ENCODE measurements at regions not wholly inside any gene's neighbourhood (a gene's known extent, or its start where the extent isn't known, plus 50 kb on each side); places are given as distances from the start of the nearest gene placed in this dataset.

- TF ChIP-seq EP300 (IDR thresholded peaks at IDR 0.05): no peak
- no peak overlapping the region for H3K27ac ChIP-seq
- intact Hi-C loops (cut with DNase I): no loop called here
- no peak overlapping the region for H3K4me3 ChIP-seq
- no peak for DNase-seq
- no peaks in the 10 kb centered on the region for H3K9me3 ChIP-seq
- H3K4me1 ChIP-seq: peaks cover 0 to 4% (median 0%) of the 10 kb centered on the region in 4 donors
- no peaks in the 10 kb centered on the region for H3K27me3 ChIP-seq
- no peaks in the 10 kb centered on the region for H3K36me3 ChIP-seq
- 85 to 92% methylated on average over 3 of the region's 3 CpGs for WGBS, 2 donors
Measured at GRCh38 chr5:96563816-96564215, 98.4 kb upstream of the CAST start.

DNA sequence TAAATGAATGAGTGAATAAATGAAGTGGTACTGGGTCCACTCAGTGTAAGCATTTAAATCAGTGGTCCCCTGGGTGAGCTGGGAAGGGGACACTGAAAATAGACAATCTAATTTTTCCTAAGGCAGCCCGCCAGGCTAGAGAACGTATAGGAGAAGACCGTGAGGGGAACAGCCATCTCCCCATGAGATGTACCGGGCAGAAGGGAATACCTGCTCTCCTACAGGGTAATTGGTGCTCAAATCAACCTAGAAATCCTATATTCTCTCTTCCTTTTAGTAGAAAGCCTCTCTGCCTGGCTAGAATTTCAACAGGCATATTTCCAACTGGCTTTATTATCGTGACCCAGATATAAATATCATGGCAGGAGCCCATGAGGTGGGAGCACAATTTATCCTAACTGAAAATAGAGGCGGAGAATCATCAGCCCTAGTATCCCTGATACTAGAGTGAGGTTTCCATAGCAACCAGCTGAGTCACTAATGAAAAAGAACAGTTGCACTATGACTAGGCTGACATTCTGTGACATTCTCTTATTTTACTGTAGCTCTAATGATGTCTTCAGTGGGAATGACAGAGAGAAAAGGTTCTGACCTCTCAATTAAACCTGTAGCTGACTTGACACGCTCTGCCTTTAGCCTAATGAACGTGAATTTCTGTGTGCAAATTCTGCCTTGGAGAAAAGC, 96.5 kb upstream of the CAST start:
- H3K4me1 ChIP-seq: peaks cover 0 to 4% (median 0%) of the 10 kb centered on the region in 4 donors

DNA sequence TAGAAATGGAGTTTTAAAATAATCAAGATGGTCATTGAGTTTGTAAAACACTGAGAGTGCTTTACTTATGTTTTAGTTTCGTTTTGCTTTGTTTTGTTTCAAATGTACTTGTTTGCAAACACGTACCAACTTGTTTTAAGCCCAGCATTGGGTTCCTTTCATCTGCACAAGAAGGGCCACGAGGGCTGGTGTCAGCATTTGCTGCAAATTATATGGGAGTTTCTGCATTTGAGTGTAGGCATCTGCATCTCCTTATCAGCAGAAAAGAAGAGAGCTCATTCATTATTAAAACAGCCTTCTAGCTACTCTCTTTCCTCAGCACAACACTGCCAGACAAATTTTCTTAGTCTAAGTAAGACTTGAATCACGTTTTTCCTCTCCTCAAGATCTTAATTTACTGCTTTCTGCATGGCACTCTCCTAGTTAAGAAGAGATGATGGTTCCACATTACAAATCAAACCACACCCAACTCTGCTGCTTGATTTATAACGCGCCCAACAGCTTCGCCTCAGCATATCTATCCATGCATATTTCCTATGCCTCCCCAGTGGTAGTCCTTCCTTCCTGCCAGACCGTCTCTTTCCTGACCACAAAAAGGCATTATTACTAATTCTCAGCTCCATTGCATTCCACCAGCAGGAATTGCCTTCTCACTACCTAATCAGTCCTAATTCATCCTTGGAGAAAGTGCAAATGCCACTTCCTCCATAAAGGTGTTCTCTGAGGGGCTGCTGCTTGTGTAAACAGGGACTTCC, 95.2 kb upstream of the CAST start:
- H3K9me3 ChIP-seq: no peaks in the 10 kb centered on the region
- H3K36me3 ChIP-seq: no peaks in the 10 kb centered on the region
- no peaks in the 10 kb centered on the region for H3K27me3 ChIP-seq
- H3K4me1 ChIP-seq: peaks cover 0 to 4% (median 0%) of the 10 kb centered on the region in 4 donors
- intact Hi-C loops (cut with DNase I): no loop called here
- TF ChIP-seq POLR2AphosphoS5 (IDR thresholded peaks at IDR 0.05) (no peak), EP300 (IDR thresholded peaks at IDR 0.05) (no peak), POLR2A (IDR thresholded peaks at IDR 0.05) (no peak)
- TF ChIP-seq, protein P1, sequence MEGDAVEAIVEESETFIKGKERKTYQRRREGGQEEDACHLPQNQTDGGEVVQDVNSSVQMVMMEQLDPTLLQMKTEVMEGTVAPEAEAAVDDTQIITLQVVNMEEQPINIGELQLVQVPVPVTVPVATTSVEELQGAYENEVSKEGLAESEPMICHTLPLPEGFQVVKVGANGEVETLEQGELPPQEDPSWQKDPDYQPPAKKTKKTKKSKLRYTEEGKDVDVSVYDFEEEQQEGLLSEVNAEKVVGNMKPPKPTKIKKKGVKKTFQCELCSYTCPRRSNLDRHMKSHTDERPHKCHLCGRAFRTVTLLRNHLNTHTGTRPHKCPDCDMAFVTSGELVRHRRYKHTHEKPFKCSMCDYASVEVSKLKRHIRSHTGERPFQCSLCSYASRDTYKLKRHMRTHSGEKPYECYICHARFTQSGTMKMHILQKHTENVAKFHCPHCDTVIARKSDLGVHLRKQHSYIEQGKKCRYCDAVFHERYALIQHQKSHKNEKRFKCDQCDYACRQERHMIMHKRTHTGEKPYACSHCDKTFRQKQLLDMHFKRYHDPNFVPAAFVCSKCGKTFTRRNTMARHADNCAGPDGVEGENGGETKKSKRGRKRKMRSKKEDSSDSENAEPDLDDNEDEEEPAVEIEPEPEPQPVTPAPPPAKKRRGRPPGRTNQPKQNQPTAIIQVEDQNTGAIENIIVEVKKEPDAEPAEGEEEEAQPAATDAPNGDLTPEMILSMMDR (IDR thresholded peaks at IDR 0.05): no peak
- H3K4me3 ChIP-seq: no peak overlapping the region
- 25 to 29% methylated on average over 8 of the region's 8 CpGs for WGBS, 2 donors
- H3K27ac ChIP-seq: no peak overlapping the region
- DNase-seq: no peak

More for the DNA sequence above, 96.5 kb upstream of the CAST start:
- WGBS, 2 donors: 83 to 84% methylated on average over 8 of the region's 8 CpGs
- no peaks in the 10 kb centered on the region for H3K27me3 ChIP-seq
- DNase-seq: no peak
- H3K9me3 ChIP-seq: no peaks in the 10 kb centered on the region
- no peak for TF ChIP-seq POLR2A (IDR thresholded peaks at IDR 0.05)
- TF ChIP-seq EP300 (IDR thresholded peaks at IDR 0.05): no peak
- TF ChIP-seq POLR2AphosphoS5 (IDR thresholded peaks at IDR 0.05): no peak
- TF ChIP-seq, protein P1 (IDR thresholded peaks at IDR 0.05): no peak
- intact Hi-C loops (cut with DNase I): no loop called here
- no peaks in the 10 kb centered on the region for H3K36me3 ChIP-seq
- H3K4me3 ChIP-seq: no peak overlapping the region
- no peak overlapping the region for H3K27ac ChIP-seq

DNA sequence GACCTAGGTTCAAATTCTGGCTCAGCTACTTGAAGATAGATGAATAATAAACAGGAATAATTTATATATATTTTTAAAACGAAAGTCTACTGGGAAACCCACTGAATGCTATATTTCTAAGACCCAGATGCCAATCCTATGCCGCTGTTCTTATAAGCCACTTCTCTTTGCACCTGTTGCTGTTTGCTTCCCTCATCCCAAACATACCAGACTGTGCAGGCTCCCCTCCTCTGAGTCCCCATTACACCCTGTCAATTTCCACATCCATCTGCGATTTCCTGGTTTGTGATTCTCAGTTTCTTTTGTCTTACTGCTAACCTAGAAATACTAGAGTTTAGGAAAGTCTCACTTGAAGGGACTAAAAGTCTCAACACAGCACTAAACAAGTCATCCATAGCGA, 92.8 kb upstream of the CAST start:
- Histone ChIP-seq H3K27ac (no peak overlapping the region), H3K27me3 (no peaks in the 10 kb centered on the region), H3K4me3 (no peak overlapping the region), H3K4me1 (peaks cover 0 to 4% (median 0%) of the 10 kb centered on the region in 4 donors), H3K36me3 (no peaks in the 10 kb centered on the region), H3K9me3 (no peaks in the 10 kb centered on the region)
- DNase-seq: no peak
- intact Hi-C loops (cut with DNase I): no loop called here
- WGBS, 2 donors: 86 to 87% methylated on average over 4 of the region's 4 CpGs
- no peak for TF ChIP-seq POLR2A (IDR thresholded peaks at IDR 0.05)
- TF ChIP-seq EP300 (IDR thresholded peaks at IDR 0.05): no peak
- no peak for TF ChIP-seq POLR2AphosphoS5 (IDR thresholded peaks at IDR 0.05)
- TF ChIP-seq, protein P1 (IDR thresholded peaks at IDR 0.05): no peak

DNA sequence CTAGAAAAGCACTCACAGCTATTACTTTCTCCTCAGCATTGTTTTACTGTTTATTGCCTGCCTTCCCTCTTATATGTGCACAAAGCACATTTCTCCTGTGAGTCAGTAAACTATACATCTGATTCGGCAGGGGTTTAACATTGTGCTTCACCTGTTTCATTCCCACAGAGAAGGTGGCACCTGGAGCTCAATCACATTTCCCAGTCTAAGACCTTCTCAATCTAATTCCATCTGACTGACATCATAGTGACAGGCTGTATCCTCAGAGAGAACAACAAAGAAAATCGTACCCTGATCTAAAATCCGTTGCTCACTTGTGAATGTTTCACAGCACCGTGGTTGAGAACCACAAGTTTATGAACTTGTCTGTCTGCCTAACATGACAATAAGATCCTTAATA, 92.4 kb upstream of the CAST start:
- intact Hi-C loops (cut with DNase I): no loop called here
- H3K27me3 ChIP-seq: no peaks in the 10 kb centered on the region
- 65 to 80% methylated on average over 4 of the region's 4 CpGs for WGBS, 2 donors
- DNase-seq: no peak
- H3K4me1 ChIP-seq: peaks cover 0 to 4% (median 0%) of the 10 kb centered on the region in 4 donors
- no peaks in the 10 kb centered on the region for H3K9me3 ChIP-seq
- no peaks in the 10 kb centered on the region for H3K36me3 ChIP-seq
- TF ChIP-seq, protein P1 (IDR thresholded peaks at IDR 0.05): no peak
- no peak for TF ChIP-seq EP300 (IDR thresholded peaks at IDR 0.05)
- no peak for TF ChIP-seq POLR2A (IDR thresholded peaks at IDR 0.05)
- TF ChIP-seq POLR2AphosphoS5 (IDR thresholded peaks at IDR 0.05): no peak
- no peak overlapping the region for H3K27ac ChIP-seq
- no peak overlapping the region for H3K4me3 ChIP-seq
